DND-41 (cell line): ENCODE measurements at regions not wholly inside any gene's neighbourhood (a gene's known extent, or its start where the extent isn't known, plus 50 kb on each side); places are given as distances from the start of the nearest gene placed in this dataset.

Source experiments
- CTCF ChIP-seq: IDR thresholded peaks from 2 replicates; pipeline ENCODE4 v1.5.1; 2012; ENCODE audit warnings: borderline replicate concordance, low read length, moderate library complexity, mild to moderate bottlenecking; ENCODE audit not compliant: poor library complexity, severe bottlenecking; ENCODE audit errors: extremely low read depth
- EZH2 ChIP-seq: IDR thresholded peaks from 3 replicates; pipeline ENCODE4 v1.6.1; 2012; ENCODE audit warnings: borderline replicate concordance, low read depth, mild to moderate bottlenecking, moderate library complexity, low read length, inconsistent platforms; ENCODE audit not compliant: severe bottlenecking

GRCh38 chr11:37442576-37442975 is 844.5 kb upstream of the RAG2 start:
- TF ChIP-seq CTCF, result no peak
- TF ChIP-seq EZH2, result no peak
